ENCODE measurements at regions not wholly inside any gene's neighbourhood (a gene's known extent, or its start where the extent isn't known, plus 50 kb on each side); places are given as distances from the start of the nearest gene placed in this dataset.

- peak; percentile 59 for DNase-seq
Observed at GRCh38 chr12:43094886-43095575, 457.0 kb downstream of the ADAMTS20 start.

GRCh38 chr12:43090981-43091380 lies 461.0 kb downstream of the ADAMTS20 start:
- DNase-seq = no peak

- no peak for DNase-seq
Observed at GRCh38 chr12:43087195-43088091, 464.6 kb downstream of the ADAMTS20 start.

- DNase-seq = no peak
Observed at GRCh38 chr12:43079476-43079875, 472.5 kb downstream of the ADAMTS20 start.

- DNase-seq = no peak
Observed at GRCh38 chr12:43078976-43079375, 473.0 kb downstream of the ADAMTS20 start.

- peak; percentile 27 for DNase-seq
Observed at GRCh38 chr12:43072431-43072830, 479.6 kb downstream of the ADAMTS20 start.

GRCh38 chr12:43069768-43070221 lies 480.2 kb upstream of the PRICKLE1 start:
- DNase-seq = no peak

- DNase-seq = no peak
Observed at GRCh38 chr12:43066471-43066870, 476.9 kb upstream of the PRICKLE1 start.

GRCh38 chr12:43063650-43064049 lies 474.1 kb upstream of the PRICKLE1 start:
- DNase-seq = no peak

- no peak for DNase-seq
Observed at GRCh38 chr12:43062201-43062895, 472.8 kb upstream of the PRICKLE1 start.

GRCh38 chr12:43060742-43061141 lies 471.2 kb upstream of the PRICKLE1 start:
- DNase-seq = peak; percentile 52

GRCh38 chr12:43058616-43059015 lies 469.1 kb upstream of the PRICKLE1 start:
- DNase-seq = no peak

- DNase-seq = no peak
Observed at GRCh38 chr12:43057566-43057965, 468.0 kb upstream of the PRICKLE1 start.

GRCh38 chr12:43054085-43054484 lies 464.5 kb upstream of the PRICKLE1 start:
- DNase-seq = no peak

GRCh38 chr12:43052441-43052840 lies 462.9 kb upstream of the PRICKLE1 start:
- no peak for DNase-seq

GRCh38 chr12:43044241-43044640 lies 454.7 kb upstream of the PRICKLE1 start:
- DNase-seq = no peak

- DNase-seq = no peak
Observed at GRCh38 chr12:43038991-43039390, 449.4 kb upstream of the PRICKLE1 start.

GRCh38 chr12:43029971-43030370 lies 440.4 kb upstream of the PRICKLE1 start:
- no peak for DNase-seq

GRCh38 chr12:43028826-43029225 lies 439.3 kb upstream of the PRICKLE1 start:
- no peak for DNase-seq

- DNase-seq = no peak
Observed at GRCh38 chr12:43022838-43023237, 433.3 kb upstream of the PRICKLE1 start.

- no peak for DNase-seq
Observed at GRCh38 chr12:43015090-43015737, 425.7 kb upstream of the PRICKLE1 start.

GRCh38 chr12:43011383-43011926 lies 421.9 kb upstream of the PRICKLE1 start:
- DNase-seq = no peak

GRCh38 chr12:43009846-43010240 lies 420.3 kb upstream of the PRICKLE1 start:
- no peak for DNase-seq
